MCF 10A (cell line): ENCODE measurements at regions not wholly inside any gene's neighbourhood (a gene's known extent, or its start where the extent isn't known, plus 50 kb on each side); places are given as distances from the start of the nearest gene placed in this dataset.
A peak's percentile ranks its signal among the peaks of the same experiment; 100 is the strongest.

Source experiments
- BruUV-seq: library from RNA; stranded (reverse); fragments of 400-500 nt; replicated peaks from 2 replicates; lab custom pipeline; 2021; lab: Mats Ljungman, UMichigan
- CTCF ChIA-PET: fragments of 300-600 bp; sonication (Branson Sonifier 250); formaldehyde crosslinking; extraction: SDS; loops from one replicate; lab custom pipeline; 2021; ENCODE audit warnings: antibody characterized with exemption, inconsistent platforms; lab: Yijun Ruan, JAX
- POLR2A ChIA-PET: fragments of 300-600, 350-650 bp; sonication (Branson Sonifier 250); formaldehyde crosslinking; extraction: SDS; loops from one replicate; lab custom pipeline; 2020; ENCODE audit warnings: antibody characterized with exemption, inconsistent platforms; lab: Yijun Ruan, JAX
- DNase-seq: peaks from one replicate; pipeline ENCODE4 v3.0.0-alpha.2; 2018; ENCODE audit not compliant: unreplicated experiment
- H3K27ac Mint-ChIP-seq: one replicate; pipeline ENCODE4 v1.8.0; 2022; ENCODE audit warnings: mild to moderate bottlenecking, low read depth, mixed read lengths; ENCODE audit not compliant: unreplicated experiment
- H3K27me3 Mint-ChIP-seq: one replicate; pipeline ENCODE4 v1.8.0; 2022; ENCODE audit warnings: mixed read lengths; ENCODE audit not compliant: insufficient read depth, unreplicated experiment
- H3K36me3 Mint-ChIP-seq: one replicate; pipeline ENCODE4 v1.8.0; 2022; ENCODE audit warnings: mild to moderate bottlenecking, moderate library complexity, mixed read lengths; ENCODE audit not compliant: insufficient read depth, unreplicated experiment
- H3K4me1 Mint-ChIP-seq: one replicate; pipeline ENCODE4 v1.8.0; 2022; ENCODE audit warnings: mixed read lengths; ENCODE audit not compliant: insufficient read depth, unreplicated experiment
- H3K4me3 Mint-ChIP-seq: one replicate; pipeline ENCODE4 v1.8.0; 2022; ENCODE audit warnings: mild to moderate bottlenecking, moderate library complexity, mixed read lengths; ENCODE audit not compliant: unreplicated experiment
- H3K9me3 Mint-ChIP-seq: one replicate; pipeline ENCODE4 v1.8.0; 2022; ENCODE audit warnings: mixed read lengths; ENCODE audit not compliant: unreplicated experiment
- CTCF ChIP-seq: fragments of 200-600 bp; IDR thresholded peaks from one replicate; pipeline ENCODE4 v1.8.0; 2022; ENCODE audit warnings: antibody characterized with exemption, mild to moderate bottlenecking; ENCODE audit not compliant: unreplicated experiment
- intact Hi-C: fragments of 100-400 bp; cut with micrococcal nuclease; formaldehyde crosslinking; loops from 2 replicates; pipeline ENCODE4 v1.14.1; 2022

- CTCF ChIA-PET, result interaction anchor here (0.7 kb wide), 1 partner anchor 1250 kb away, joined by 3 read pairs; no protein-coding TSS in a partner anchor
- DNase-seq, result no peak
- peaks cover 24% of the 10 kb centered on the region for H3K4me1 Mint-ChIP-seq
- H3K36me3 Mint-ChIP-seq, result no peaks in the 10 kb centered on the region
- no peak overlapping the region for H3K27ac Mint-ChIP-seq
- intact Hi-C loops, result no loop called here
- BruUV-seq, result no TSS peak
- no peak overlapping the region for H3K4me3 Mint-ChIP-seq
- no peaks in the 10 kb centered on the region for H3K27me3 Mint-ChIP-seq
- POLR2A ChIA-PET, result no interaction called here
- no peaks in the 10 kb centered on the region for H3K9me3 Mint-ChIP-seq
- TF ChIP-seq CTCF, result no peak
Measured at GRCh38 chr20:50350510-50351249, 159.5 kb upstream of the PTPN1 start.

GRCh38 chr20:50351541-50351940 lies 158.6 kb upstream of the PTPN1 start:
- TF ChIP-seq CTCF, result no peak
- Mint-ChIP-seq H3K27ac (no peak overlapping the region), H3K27me3 (no peaks in the 10 kb centered on the region), H3K9me3 (no peaks in the 10 kb centered on the region), H3K36me3 (no peaks in the 10 kb centered on the region), H3K4me1 (peaks cover 18% of the 10 kb centered on the region), H3K4me3 (no peak overlapping the region)
- ChIA-PET CTCF (interaction anchor here (0.6 kb wide), 1 partner anchor 438 kb away, joined by 3 read pairs; no protein-coding TSS in a partner anchor), POLR2A (interaction anchor here (0.7 to 1.0 kb wide), 2 partner anchors 18 to 30 kb away, joined by 4 read pairs; no protein-coding TSS in a partner anchor)
- DNase-seq, result no peak
- no TSS peak for BruUV-seq
- intact Hi-C loops, result no loop called here

- no peaks in the 10 kb centered on the region for H3K27me3 Mint-ChIP-seq
- peaks cover 14% of the 10 kb centered on the region for H3K4me1 Mint-ChIP-seq
- ChIA-PET CTCF (interaction anchor here (0.6 kb wide), 1 partner anchor 161 kb away, joined by 3 read pairs; no protein-coding TSS in a partner anchor), POLR2A (interaction anchor here (1.0 to 3.4 kb wide), 4 partner anchors 16 to 76 kb away, joined by 3 to 20 read pairs (median 6); no protein-coding TSS in a partner anchor)
- H3K4me3 Mint-ChIP-seq, result no peak overlapping the region
- intact Hi-C loops, result no loop called here
- H3K27ac Mint-ChIP-seq, result peak overlapping the region; percentile 1
- TF ChIP-seq CTCF, result no peak
- no TSS peak for BruUV-seq
- H3K9me3 Mint-ChIP-seq, result no peaks in the 10 kb centered on the region
- DNase-seq, result no peak
- H3K36me3 Mint-ChIP-seq, result no peaks in the 10 kb centered on the region
Measured at GRCh38 chr20:50353289-50353961, 156.8 kb upstream of the PTPN1 start.
